Testis (tissue), 2 donors: ENCODE measurements at regions not wholly inside any gene's neighbourhood (a gene's known extent, or its start where the extent isn't known, plus 50 kb on each side); places are given as distances from the start of the nearest gene placed in this dataset.

Source experiments
- POLR2A ChIP-seq: fragments of 450-650 bp; IDR thresholded peaks from one replicate; pipeline ENCODE4 v1.6.1; 2017; ENCODE audit warnings: antibody characterized with exemption, mild to moderate bottlenecking, moderate library complexity
- TF ChIP-seq, protein P1 (sequence below), 3 experiments: fragments of 450-650 bp in 2 of 3; fragments of 200-600 bp in 1 of 3; sonication (generic) in 1 of 3; IDR thresholded peaks; one replicate each; pipeline ENCODE4 v1.5.1; 2016 to 2019; ENCODE audit warnings: antibody characterized with exemption in 3 of 3, mild to moderate bottlenecking in 2 of 3, moderate library complexity in 1 of 3

DNA sequence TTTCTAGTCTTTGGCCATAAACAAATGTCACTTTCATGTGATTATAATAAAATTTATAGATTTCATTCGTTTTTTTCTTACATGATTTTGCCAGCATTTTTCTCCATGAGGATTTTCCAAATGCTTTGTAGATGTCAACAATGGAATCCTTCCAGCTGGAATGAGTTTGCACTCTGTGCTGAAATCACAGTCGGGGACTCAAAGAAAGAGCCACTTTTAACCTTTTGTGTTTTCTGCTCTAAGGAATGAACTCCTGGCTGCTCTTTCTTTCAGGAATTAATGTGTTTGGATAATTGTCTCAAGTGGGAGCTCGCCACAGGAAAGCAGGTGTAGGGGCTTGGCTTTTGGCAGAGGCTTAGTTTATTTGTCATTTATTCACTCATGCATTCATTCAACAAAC lies 372.3 kb upstream of the SALL1 start:
- TF ChIP-seq, protein P1, sequence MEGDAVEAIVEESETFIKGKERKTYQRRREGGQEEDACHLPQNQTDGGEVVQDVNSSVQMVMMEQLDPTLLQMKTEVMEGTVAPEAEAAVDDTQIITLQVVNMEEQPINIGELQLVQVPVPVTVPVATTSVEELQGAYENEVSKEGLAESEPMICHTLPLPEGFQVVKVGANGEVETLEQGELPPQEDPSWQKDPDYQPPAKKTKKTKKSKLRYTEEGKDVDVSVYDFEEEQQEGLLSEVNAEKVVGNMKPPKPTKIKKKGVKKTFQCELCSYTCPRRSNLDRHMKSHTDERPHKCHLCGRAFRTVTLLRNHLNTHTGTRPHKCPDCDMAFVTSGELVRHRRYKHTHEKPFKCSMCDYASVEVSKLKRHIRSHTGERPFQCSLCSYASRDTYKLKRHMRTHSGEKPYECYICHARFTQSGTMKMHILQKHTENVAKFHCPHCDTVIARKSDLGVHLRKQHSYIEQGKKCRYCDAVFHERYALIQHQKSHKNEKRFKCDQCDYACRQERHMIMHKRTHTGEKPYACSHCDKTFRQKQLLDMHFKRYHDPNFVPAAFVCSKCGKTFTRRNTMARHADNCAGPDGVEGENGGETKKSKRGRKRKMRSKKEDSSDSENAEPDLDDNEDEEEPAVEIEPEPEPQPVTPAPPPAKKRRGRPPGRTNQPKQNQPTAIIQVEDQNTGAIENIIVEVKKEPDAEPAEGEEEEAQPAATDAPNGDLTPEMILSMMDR (IDR thresholded peaks at IDR 0.05), result no peak
- TF ChIP-seq POLR2A, result no peak
